GM23338 (cell line): ENCODE measurements at regions not wholly inside any gene's neighbourhood (a gene's known extent, or its start where the extent isn't known, plus 50 kb on each side); places are given as distances from the start of the nearest gene placed in this dataset.

Source experiments
- ATAC-seq: fragments of 200-7000 bp; cut with Tn5 transposase; 3 replicates; pipeline ENCODE4 v1.9.1; 2020
- DNase-seq: peaks from one replicate; pipeline ENCODE4 v3.0.0-alpha.2; 2015; ENCODE audit warnings: low spot score
- H2AFZ ChIP-seq: fragments of 200-600 bp; sonication (generic); 2 replicates; pipeline ENCODE4 v1.8.0; 2016; ENCODE audit warnings: antibody characterized with exemption, mild to moderate bottlenecking, moderate library complexity
- H3F3A ChIP-seq: fragments of 200-600 bp; sonication (generic); replicated peaks from 2 replicates; pipeline ENCODE4 v1.8.0; 2017; ENCODE audit warnings: antibody characterized with exemption, mixed run types, low read depth
- H3K27ac ChIP-seq: fragments of 200-600 bp; sonication (generic); 2 replicates; pipeline ENCODE4 v1.6.1; 2016; ENCODE audit warnings: low read depth
- H3K27me3 ChIP-seq: fragments of 200-600 bp; sonication (generic); 2 replicates; pipeline ENCODE4 v1.8.0; 2016; ENCODE audit warnings: mild to moderate bottlenecking, mixed run types, moderate library complexity; ENCODE audit not compliant: insufficient read depth
- H3K36me3 ChIP-seq: fragments of 200-600 bp; sonication (generic); 2 replicates; pipeline ENCODE4 v1.8.0; 2016; ENCODE audit warnings: mild to moderate bottlenecking; ENCODE audit not compliant: insufficient read depth
- H3K4me1 ChIP-seq: fragments of 200-600 bp; sonication (generic); 2 replicates; pipeline ENCODE4 v1.8.0; 2016; ENCODE audit warnings: mild to moderate bottlenecking, moderate library complexity; ENCODE audit not compliant: insufficient read depth
- H3K4me2 ChIP-seq: fragments of 200-600 bp; sonication (generic); 2 replicates; pipeline ENCODE4 v1.7.1; 2017; ENCODE audit warnings: mixed run types
- H3K4me3 ChIP-seq: fragments of 200-600 bp; sonication (generic); 2 replicates; pipeline ENCODE4 v1.6.1; 2016; ENCODE audit warnings: mixed run types
- H3K79me2 ChIP-seq: fragments of 200-600 bp; sonication (generic); replicated peaks from 2 replicates; pipeline ENCODE4 v1.8.0; 2017; ENCODE audit warnings: mild to moderate bottlenecking; ENCODE audit not compliant: insufficient read depth
- H3K9me2 ChIP-seq: fragments of 200-600 bp; sonication (generic); 2 replicates; pipeline ENCODE4 v1.8.0; 2017; ENCODE audit not compliant: insufficient read depth
- H4K20me1 ChIP-seq: fragments of 200-600 bp; sonication (generic); replicated peaks from 2 replicates; pipeline ENCODE4 v1.8.0; 2017; ENCODE audit warnings: mild to moderate bottlenecking; ENCODE audit not compliant: insufficient read depth
- H3K27ac Mint-ChIP-seq: 2 replicates; pipeline ENCODE4 v1.8.0; 2020; ENCODE audit warnings: inconsistent platforms, mild to moderate bottlenecking, moderate library complexity, mixed read lengths
- H3K27me3 Mint-ChIP-seq: 3 replicates; pipeline ENCODE4 v1.8.0; 2022; ENCODE audit warnings: low read depth, mild to moderate bottlenecking, moderate library complexity, mixed read lengths, inconsistent platforms; ENCODE audit not compliant: insufficient read depth, poor library complexity
- H3K36me3 Mint-ChIP-seq: 3 replicates; pipeline ENCODE4 v1.8.0; 2021; ENCODE audit warnings: low read depth, mild to moderate bottlenecking, inconsistent platforms, moderate library complexity, mixed read lengths
- H3K4me1 Mint-ChIP-seq: 3 replicates; pipeline ENCODE4 v1.8.0; 2020; ENCODE audit warnings: mild to moderate bottlenecking, inconsistent platforms, mixed read lengths
- H3K4me3 Mint-ChIP-seq: 3 replicates; pipeline ENCODE4 v1.8.0; 2021; ENCODE audit warnings: moderate library complexity, mild to moderate bottlenecking, inconsistent platforms, mixed read lengths
- H3K9me3 Mint-ChIP-seq: 3 replicates; pipeline ENCODE4 v1.8.0; 2020; ENCODE audit warnings: moderate library complexity, mild to moderate bottlenecking, inconsistent platforms, mixed read lengths
- CREB1 ChIP-seq: fragments of 250-450 bp; sonication (Bioruptor Pico); IDR thresholded peaks from 2 replicates; pipeline ENCODE4 v1.5.0; 2020; ENCODE audit warnings: low read depth, mild to moderate bottlenecking, moderate library complexity
- EZH2 ChIP-seq: fragments of 200-600 bp; sonication (generic); IDR thresholded peaks from one replicate; pipeline ENCODE4 v1.8.0; 2017; ENCODE audit warnings: antibody characterized with exemption, mild to moderate bottlenecking, low read depth; ENCODE audit not compliant: unreplicated experiment
- EZH2phosphoT487 ChIP-seq: fragments of 200-600 bp; sonication (generic); IDR thresholded peaks from one replicate; pipeline ENCODE4 v1.8.1; 2018; ENCODE audit warnings: antibody characterized with exemption; ENCODE audit not compliant: unreplicated experiment
- NANOG ChIP-seq: IDR thresholded peaks from 2 replicates; pipeline ENCODE4 v1.6.1; 2016; ENCODE audit warnings: antibody characterized with exemption, borderline replicate concordance
- POLR2AphosphoS5 ChIP-seq: IDR thresholded peaks from 2 replicates; pipeline ENCODE4 v1.6.1; 2016; ENCODE audit warnings: antibody characterized with exemption, low read depth
- REST ChIP-seq: IDR thresholded peaks from one replicate; pipeline ENCODE4 v1.6.1; 2018; ENCODE audit warnings: antibody characterized with exemption; ENCODE audit not compliant: unreplicated experiment
- STAT1 ChIP-seq: IDR thresholded peaks from one replicate; pipeline ENCODE4 v1.6.1; 2016; ENCODE audit warnings: antibody characterized with exemption; ENCODE audit not compliant: unreplicated experiment
- ZNF114 ChIP-seq: fragments of 250-450 bp; sonication (Bioruptor Pico); IDR thresholded peaks from 2 replicates; pipeline ENCODE4 v1.5.0; 2020; ENCODE audit warnings: mild to moderate bottlenecking, moderate library complexity
- ZNF331 ChIP-seq: fragments of 250-450 bp; sonication (Bioruptor Pico); IDR thresholded peaks from 2 replicates; pipeline ENCODE4 v1.5.0; 2020; ENCODE audit warnings: low read depth, mild to moderate bottlenecking, moderate library complexity
- TF ChIP-seq, protein P1 (sequence below): IDR thresholded peaks from 2 replicates; pipeline ENCODE4 v1.6.1; 2016; ENCODE audit warnings: antibody characterized with exemption
- TF ChIP-seq, protein P2 (sequence below), 2 experiments: fragments of 200-600 bp in 1 of 2; sonication (generic) in 1 of 2; conservative IDR thresholded peaks; 2 replicates each; pipeline versions ENCODE4 v1.5.1 to v1.6.1; 2016 to 2017; ENCODE audit warnings: antibody characterized with exemption in 2 of 2, low read depth in 2 of 2, mild to moderate bottlenecking in 2 of 2, moderate library complexity in 1 of 2

DNA sequence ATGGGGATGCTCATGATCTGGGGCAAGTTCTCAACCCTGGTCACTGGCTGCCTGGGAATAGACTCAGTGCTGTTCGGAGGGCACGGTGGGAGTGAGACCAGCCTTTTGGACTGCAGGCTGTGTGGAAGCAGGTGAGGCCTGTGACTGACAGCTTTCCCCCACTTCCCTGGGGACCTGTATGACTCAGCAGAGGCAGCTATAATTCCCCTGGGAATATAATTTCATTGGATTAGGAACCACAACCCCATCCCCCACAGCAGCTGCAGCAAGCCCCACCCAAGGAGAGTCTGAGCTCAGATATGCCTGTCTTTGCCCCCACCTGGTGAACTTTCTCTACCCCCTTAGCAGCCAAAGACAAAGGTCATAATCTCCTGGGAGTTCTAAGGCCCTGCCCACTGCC lies 408.6 kb downstream of the PPP3CA start:
- H3K27me3 ChIP-seq = no peaks in the 10 kb centered on the region
- no peak for TF ChIP-seq POLR2AphosphoS5
- TF ChIP-seq EZH2phosphoT487 = no peak
- TF ChIP-seq STAT1 = no peak
- TF ChIP-seq EZH2 = no peak
- TF ChIP-seq, protein P1, sequence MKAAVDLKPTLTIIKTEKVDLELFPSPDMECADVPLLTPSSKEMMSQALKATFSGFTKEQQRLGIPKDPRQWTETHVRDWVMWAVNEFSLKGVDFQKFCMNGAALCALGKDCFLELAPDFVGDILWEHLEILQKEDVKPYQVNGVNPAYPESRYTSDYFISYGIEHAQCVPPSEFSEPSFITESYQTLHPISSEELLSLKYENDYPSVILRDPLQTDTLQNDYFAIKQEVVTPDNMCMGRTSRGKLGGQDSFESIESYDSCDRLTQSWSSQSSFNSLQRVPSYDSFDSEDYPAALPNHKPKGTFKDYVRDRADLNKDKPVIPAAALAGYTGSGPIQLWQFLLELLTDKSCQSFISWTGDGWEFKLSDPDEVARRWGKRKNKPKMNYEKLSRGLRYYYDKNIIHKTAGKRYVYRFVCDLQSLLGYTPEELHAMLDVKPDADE = no peak
- TF ChIP-seq REST = no peak
- no peaks in the 10 kb centered on the region for H3K79me2 ChIP-seq
- H2AFZ ChIP-seq = peak overlapping the region; percentile 72; the same call in 1 of the 2 replicates
- no peaks in the 10 kb centered on the region; the same call in 1 of the 2 replicates for H3K9me2 ChIP-seq
- H3K4me3 ChIP-seq = no peak overlapping the region
- 0 out of 2 replicates have a peak, but pooled peaks cover 5% of the 10 kb centered on the region for H3K36me3 ChIP-seq
- Mint-ChIP-seq H3K4me3 (no peak overlapping the region), H3K27ac (peak overlapping the region; percentile 75; the same call in 1 of the 2 replicates), H3K4me1 (no peaks in the 10 kb centered on the region), H3K9me3 (peaks cover 5% of the 10 kb centered on the region), H3K27me3 (no peaks in the 10 kb centered on the region), H3K36me3 (peaks cover 4% of the 10 kb centered on the region; the same call in 1 of the 3 replicates)
- H3F3A ChIP-seq = no peaks in the 10 kb centered on the region
- no peaks in the 10 kb centered on the region for H3K4me1 ChIP-seq
- H3K4me2 ChIP-seq = no peak overlapping the region
- ATAC-seq (no peak), DNase-seq (no peak)
- H4K20me1 ChIP-seq = no peaks in the 10 kb centered on the region
- H3K27ac ChIP-seq = no peak overlapping the region

DNA sequence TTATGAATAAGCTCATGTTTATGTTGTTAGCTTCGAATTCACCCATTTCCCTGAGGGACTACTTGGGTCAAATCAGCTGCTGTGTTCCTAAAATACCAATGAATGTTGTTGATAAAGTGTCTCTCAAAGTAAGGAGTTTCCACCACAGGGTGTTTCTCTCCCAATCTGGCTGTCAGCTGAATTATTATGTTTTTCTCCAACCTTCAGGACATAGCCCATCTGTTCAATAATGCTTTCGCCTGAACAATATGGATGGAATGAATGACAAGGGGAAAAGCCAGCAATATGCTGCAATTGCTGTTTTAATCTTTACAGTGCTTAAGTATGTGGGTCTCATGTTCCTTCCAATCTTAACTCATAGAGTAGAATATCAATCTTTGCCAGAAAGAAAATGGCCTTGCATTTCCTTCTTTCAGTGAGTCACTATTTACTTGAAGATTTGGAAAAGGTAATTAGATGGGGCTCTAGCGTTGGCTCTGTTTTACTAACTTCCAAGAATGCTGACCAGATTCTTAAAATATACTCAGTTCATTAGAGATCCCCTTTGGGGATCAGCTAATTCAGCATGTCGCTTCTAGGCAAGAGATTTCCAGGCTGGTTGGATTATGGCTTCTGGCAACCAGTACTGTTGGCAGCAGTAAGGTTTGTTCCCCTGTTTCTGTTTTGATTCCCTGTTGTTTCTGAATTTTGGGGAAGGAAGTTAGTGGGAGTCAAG lies 410.5 kb downstream of the PPP3CA start:
- Histone ChIP-seq H3K27me3 (no peaks in the 10 kb centered on the region), H3K79me2 (no peaks in the 10 kb centered on the region), H3K9me2 (no peaks in the 10 kb centered on the region; the same call in 1 of the 2 replicates), H3K4me3 (no peak overlapping the region), H4K20me1 (no peaks in the 10 kb centered on the region), H3F3A (no peaks in the 10 kb centered on the region), H3K36me3 (no peaks in the 10 kb centered on the region), H3K4me1 (no peaks in the 10 kb centered on the region), H3K27ac (no peak overlapping the region), H3K4me2 (no peak overlapping the region), H2AFZ (no peak overlapping the region)
- DNase-seq (no peak), ATAC-seq (no peak)
- H3K4me3 Mint-ChIP-seq = no peak overlapping the region
- no peaks in the 10 kb centered on the region for H3K27me3 Mint-ChIP-seq
- no peak overlapping the region for H3K27ac Mint-ChIP-seq
- H3K4me1 Mint-ChIP-seq = no peaks in the 10 kb centered on the region
- H3K9me3 Mint-ChIP-seq = no peaks in the 10 kb centered on the region
- H3K36me3 Mint-ChIP-seq = no peaks in the 10 kb centered on the region
- TF ChIP-seq REST (no peak), NANOG (no peak), CREB1 (no peak), STAT1 (no peak), ZNF331 (CRISPR knock-in tag) (no peak), ZNF114 (CRISPR knock-in tag) (no peak)
- TF ChIP-seq, protein P1 = no peak
- TF ChIP-seq, protein P2, sequence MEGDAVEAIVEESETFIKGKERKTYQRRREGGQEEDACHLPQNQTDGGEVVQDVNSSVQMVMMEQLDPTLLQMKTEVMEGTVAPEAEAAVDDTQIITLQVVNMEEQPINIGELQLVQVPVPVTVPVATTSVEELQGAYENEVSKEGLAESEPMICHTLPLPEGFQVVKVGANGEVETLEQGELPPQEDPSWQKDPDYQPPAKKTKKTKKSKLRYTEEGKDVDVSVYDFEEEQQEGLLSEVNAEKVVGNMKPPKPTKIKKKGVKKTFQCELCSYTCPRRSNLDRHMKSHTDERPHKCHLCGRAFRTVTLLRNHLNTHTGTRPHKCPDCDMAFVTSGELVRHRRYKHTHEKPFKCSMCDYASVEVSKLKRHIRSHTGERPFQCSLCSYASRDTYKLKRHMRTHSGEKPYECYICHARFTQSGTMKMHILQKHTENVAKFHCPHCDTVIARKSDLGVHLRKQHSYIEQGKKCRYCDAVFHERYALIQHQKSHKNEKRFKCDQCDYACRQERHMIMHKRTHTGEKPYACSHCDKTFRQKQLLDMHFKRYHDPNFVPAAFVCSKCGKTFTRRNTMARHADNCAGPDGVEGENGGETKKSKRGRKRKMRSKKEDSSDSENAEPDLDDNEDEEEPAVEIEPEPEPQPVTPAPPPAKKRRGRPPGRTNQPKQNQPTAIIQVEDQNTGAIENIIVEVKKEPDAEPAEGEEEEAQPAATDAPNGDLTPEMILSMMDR (conservative IDR thresholded peaks at IDR 0.05; ENCODE audit: low read depth in 2 of 2) = no peak
